ENCODE measurements at regions not wholly inside any gene's neighbourhood (a gene's known extent, or its start where the extent isn't known, plus 50 kb on each side); places are given as distances from the start of the nearest gene placed in this dataset.

DNA sequence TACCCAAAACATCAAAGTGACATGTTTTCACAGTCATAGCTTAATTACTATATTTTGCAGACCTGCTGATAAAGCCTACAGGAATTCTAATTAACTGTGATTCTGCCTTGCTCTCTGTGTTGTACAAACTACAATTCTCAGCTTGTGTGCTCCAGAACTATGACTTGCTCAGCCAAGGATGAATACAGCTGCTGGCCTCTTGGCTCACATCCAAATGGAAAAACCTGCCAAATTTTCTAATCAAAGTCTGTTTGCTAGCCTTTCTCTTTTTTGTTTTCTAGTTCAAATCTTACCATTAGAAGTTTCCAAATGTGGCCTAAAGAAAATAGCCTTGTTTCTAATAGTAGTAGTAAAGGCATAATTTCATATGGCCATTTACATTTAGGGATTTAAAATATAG, 1176.8 kb downstream of the FAM133A start:
- TF ChIP-seq, protein P1, sequence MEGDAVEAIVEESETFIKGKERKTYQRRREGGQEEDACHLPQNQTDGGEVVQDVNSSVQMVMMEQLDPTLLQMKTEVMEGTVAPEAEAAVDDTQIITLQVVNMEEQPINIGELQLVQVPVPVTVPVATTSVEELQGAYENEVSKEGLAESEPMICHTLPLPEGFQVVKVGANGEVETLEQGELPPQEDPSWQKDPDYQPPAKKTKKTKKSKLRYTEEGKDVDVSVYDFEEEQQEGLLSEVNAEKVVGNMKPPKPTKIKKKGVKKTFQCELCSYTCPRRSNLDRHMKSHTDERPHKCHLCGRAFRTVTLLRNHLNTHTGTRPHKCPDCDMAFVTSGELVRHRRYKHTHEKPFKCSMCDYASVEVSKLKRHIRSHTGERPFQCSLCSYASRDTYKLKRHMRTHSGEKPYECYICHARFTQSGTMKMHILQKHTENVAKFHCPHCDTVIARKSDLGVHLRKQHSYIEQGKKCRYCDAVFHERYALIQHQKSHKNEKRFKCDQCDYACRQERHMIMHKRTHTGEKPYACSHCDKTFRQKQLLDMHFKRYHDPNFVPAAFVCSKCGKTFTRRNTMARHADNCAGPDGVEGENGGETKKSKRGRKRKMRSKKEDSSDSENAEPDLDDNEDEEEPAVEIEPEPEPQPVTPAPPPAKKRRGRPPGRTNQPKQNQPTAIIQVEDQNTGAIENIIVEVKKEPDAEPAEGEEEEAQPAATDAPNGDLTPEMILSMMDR (conservative IDR thresholded peaks at IDR 0.05; ENCODE audit: low read depth, low read length), result no peak
- no peak for TF ChIP-seq EZH2phosphoT487 (IDR thresholded peaks at IDR 0.05; ENCODE audit: borderline replicate concordance, low read length)
